ENCODE measurements at regions not wholly inside any gene's neighbourhood (a gene's known extent, or its start where the extent isn't known, plus 50 kb on each side); places are given as distances from the start of the nearest gene placed in this dataset.

- H3K4me3 ChIP-seq (IDR thresholded peaks at IDR 0.05; ENCODE audit: insufficient read depth, low read depth, low read length) = no peak overlapping the region
- no peak overlapping the region for H3K27ac ChIP-seq
- no peaks in the 10 kb centered on the region for H3K27me3 ChIP-seq (ENCODE audit: insufficient read depth, low read depth)
- no peaks in the 10 kb centered on the region for H3K36me3 ChIP-seq (ENCODE audit: insufficient read depth)
- no peak overlapping the region for H3K4me2 ChIP-seq
- no peaks in the 10 kb centered on the region for H4K20me1 ChIP-seq (ENCODE audit: insufficient read depth)
- no peak overlapping the region for H3K9ac ChIP-seq
- no peak for TF ChIP-seq CTCF (conservative IDR thresholded peaks at IDR 0.05; ENCODE audit: low read depth, low read length)
- H3K4me1 ChIP-seq (ENCODE audit: low read depth, poor library complexity, severe bottlenecking) = no peaks in the 10 kb centered on the region
- no peaks in the 10 kb centered on the region for H3K79me2 ChIP-seq (ENCODE audit: insufficient read depth, low read depth)
- no peak overlapping the region for H2AFZ ChIP-seq (ENCODE audit: low read depth)
Measured at GRCh38 chr15:81908111-81908510, 137.7 kb downstream of the MEX3B start.

- Histone ChIP-seq H3K27me3 (ENCODE audit: insufficient read depth, low read depth) (no peaks in the 10 kb centered on the region), H3K4me2 (no peak overlapping the region), H3K4me1 (ENCODE audit: low read depth, poor library complexity, severe bottlenecking) (no peaks in the 10 kb centered on the region), H3K27ac (no peak overlapping the region), H3K79me2 (ENCODE audit: insufficient read depth, low read depth) (no peaks in the 10 kb centered on the region), H3K9ac (no peak overlapping the region), H4K20me1 (ENCODE audit: insufficient read depth) (no peaks in the 10 kb centered on the region), H3K4me3 (IDR thresholded peaks at IDR 0.05; ENCODE audit: insufficient read depth, low read depth, low read length) (no peak overlapping the region), H3K36me3 (ENCODE audit: insufficient read depth) (no peaks in the 10 kb centered on the region), H2AFZ (ENCODE audit: low read depth) (no peak overlapping the region)
- no peak for TF ChIP-seq CTCF (conservative IDR thresholded peaks at IDR 0.05; ENCODE audit: low read depth, low read length)
Measured at GRCh38 chr15:81907521-81907920, 138.3 kb downstream of the MEX3B start.

GRCh38 chr15:81905889-81906288, 139.9 kb downstream of the MEX3B start:
- no peak overlapping the region for H2AFZ ChIP-seq (ENCODE audit: low read depth)
- no peak overlapping the region for H3K4me3 ChIP-seq (IDR thresholded peaks at IDR 0.05; ENCODE audit: insufficient read depth, low read depth, low read length)
- H3K27ac ChIP-seq = no peak overlapping the region
- no peak overlapping the region for H3K9ac ChIP-seq
- no peaks in the 10 kb centered on the region for H3K36me3 ChIP-seq (ENCODE audit: insufficient read depth)
- no peak for TF ChIP-seq CTCF (conservative IDR thresholded peaks at IDR 0.05; ENCODE audit: low read depth, low read length)
- no peaks in the 10 kb centered on the region for H3K27me3 ChIP-seq (ENCODE audit: insufficient read depth, low read depth)
- H3K4me1 ChIP-seq (ENCODE audit: low read depth, poor library complexity, severe bottlenecking) = no peaks in the 10 kb centered on the region
- H4K20me1 ChIP-seq (ENCODE audit: insufficient read depth) = no peaks in the 10 kb centered on the region
- H3K79me2 ChIP-seq (ENCODE audit: insufficient read depth, low read depth) = no peaks in the 10 kb centered on the region
- H3K4me2 ChIP-seq = no peak overlapping the region

GRCh38 chr15:81901319-81901718, 144.5 kb downstream of the MEX3B start:
- Histone ChIP-seq H3K79me2 (ENCODE audit: insufficient read depth, low read depth) (no peaks in the 10 kb centered on the region), H3K9ac (no peak overlapping the region), H3K27ac (no peak overlapping the region), H4K20me1 (ENCODE audit: insufficient read depth) (no peaks in the 10 kb centered on the region), H3K36me3 (ENCODE audit: insufficient read depth) (no peaks in the 10 kb centered on the region), H3K4me1 (ENCODE audit: low read depth, poor library complexity, severe bottlenecking) (no peaks in the 10 kb centered on the region), H3K27me3 (ENCODE audit: insufficient read depth, low read depth) (no peaks in the 10 kb centered on the region), H3K4me3 (IDR thresholded peaks at IDR 0.05; ENCODE audit: insufficient read depth, low read depth, low read length) (no peak overlapping the region), H2AFZ (ENCODE audit: low read depth) (no peak overlapping the region), H3K4me2 (no peak overlapping the region)
- TF ChIP-seq CTCF (conservative IDR thresholded peaks at IDR 0.05; ENCODE audit: low read depth, low read length) = no peak

GRCh38 chr15:81899730-81900129, 146.1 kb downstream of the MEX3B start:
- H3K79me2 ChIP-seq (ENCODE audit: insufficient read depth, low read depth) = no peaks in the 10 kb centered on the region
- TF ChIP-seq CTCF (conservative IDR thresholded peaks at IDR 0.05; ENCODE audit: low read depth, low read length) = no peak
- no peaks in the 10 kb centered on the region for H3K27me3 ChIP-seq (ENCODE audit: insufficient read depth, low read depth)
- no peaks in the 10 kb centered on the region for H3K4me1 ChIP-seq (ENCODE audit: low read depth, poor library complexity, severe bottlenecking)
- no peak overlapping the region for H2AFZ ChIP-seq (ENCODE audit: low read depth)
- H3K9ac ChIP-seq = no peak overlapping the region
- H4K20me1 ChIP-seq (ENCODE audit: insufficient read depth) = no peaks in the 10 kb centered on the region
- no peak overlapping the region for H3K27ac ChIP-seq
- no peak overlapping the region for H3K4me3 ChIP-seq (IDR thresholded peaks at IDR 0.05; ENCODE audit: insufficient read depth, low read depth, low read length)
- H3K36me3 ChIP-seq (ENCODE audit: insufficient read depth) = no peaks in the 10 kb centered on the region
- no peak overlapping the region for H3K4me2 ChIP-seq

All from KMS-11 (cell line).